Stomach (tissue), 4 donors: ENCODE measurements at regions not wholly inside any gene's neighbourhood (a gene's known extent, or its start where the extent isn't known, plus 50 kb on each side); places are given as distances from the start of the nearest gene placed in this dataset.

Experiments
- CTCF ChIP-seq, 7 experiments: fragments of 450-650 bp in 4 of 7; fragments of 200-600 bp in 3 of 7; sonication (generic) in 3 of 7; IDR thresholded peaks; one replicate each; pipeline ENCODE4 v1.5.1; 2016 to 2019; ENCODE audit warnings: antibody characterized with exemption in 7 of 7, control low read depth in 2 of 7, mild to moderate bottlenecking in 1 of 7
- EP300 ChIP-seq: sonication (generic); formaldehyde crosslinking; IDR thresholded peaks from one replicate; pipeline ENCODE4 v1.6.1; 2017; ENCODE audit warnings: antibody characterized with exemption
- POLR2A ChIP-seq, 4 donors: fragments of 450-650 bp; IDR thresholded peaks; one replicate each; pipeline ENCODE4 v1.6.1; 2016; ENCODE audit warnings: antibody characterized with exemption in 4 of 4, control low read depth in 2 of 4, mild to moderate bottlenecking in 1 of 4, moderate library complexity in 1 of 4
- POLR2AphosphoS5 ChIP-seq, 3 donors: sonication (generic); formaldehyde crosslinking; IDR thresholded peaks; one replicate each; pipeline ENCODE4 v1.6.1; 2016; ENCODE audit warnings: antibody characterized with exemption in 3 of 3

GRCh38 chr7:21198921-21199320 is 229.0 kb upstream of the SP4 start:
- TF ChIP-seq CTCF (IDR thresholded peaks at IDR 0.05) (no peak), POLR2A (IDR thresholded peaks at IDR 0.05) (no peak), POLR2AphosphoS5 (IDR thresholded peaks at IDR 0.05) (no peak), EP300 (no peak)
